Neural progenitor cell (in vitro differentiated cells): ENCODE measurements at regions not wholly inside any gene's neighbourhood (a gene's known extent, or its start where the extent isn't known, plus 50 kb on each side); places are given as distances from the start of the nearest gene placed in this dataset.

Source experiments
- DNase-seq: peaks from one replicate; pipeline ENCODE4 v3.0.0-alpha.2; 2016; ENCODE audit warnings: low spot score
- H2AFZ ChIP-seq: fragments of 200-600 bp; sonication (generic); replicated peaks from 2 replicates; pipeline ENCODE4 v1.6.1; 2016; ENCODE audit warnings: antibody characterized with exemption
- H3F3A ChIP-seq: fragments of 200-600 bp; sonication (generic); 2 replicates; pipeline ENCODE4 v1.6.1; 2016; ENCODE audit warnings: antibody characterized with exemption, low read depth
- H3K27ac ChIP-seq: fragments of 200-600 bp; sonication (generic); 2 replicates; pipeline ENCODE4 v1.5.1; 2016; ENCODE audit warnings: mild to moderate bottlenecking
- H3K27me3 ChIP-seq: fragments of 200-600 bp; sonication (generic); 2 replicates; pipeline ENCODE4 v1.6.1; 2016; ENCODE audit warnings: mild to moderate bottlenecking, moderate library complexity
- H3K36me3 ChIP-seq: fragments of 200-600 bp; sonication (generic); 2 replicates; pipeline ENCODE4 v1.5.1; 2016
- H3K4me1 ChIP-seq: fragments of 200-600 bp; sonication (generic); 2 replicates; pipeline ENCODE4 v1.6.1; 2016; ENCODE audit warnings: mixed run types
- H3K4me2 ChIP-seq: fragments of 200-600 bp; sonication (generic); 2 replicates; pipeline ENCODE4 v1.6.1; 2016
- H3K4me3 ChIP-seq: fragments of 200-600 bp; sonication (generic); 2 replicates; pipeline ENCODE4 v1.5.1; 2016
- H3K79me2 ChIP-seq: fragments of 200-600 bp; sonication (generic); 2 replicates; pipeline ENCODE4 v1.6.1; 2016; ENCODE audit warnings: low read depth
- H3K9ac ChIP-seq: fragments of 200-600 bp; sonication (generic); 2 replicates; pipeline ENCODE4 v1.6.1; 2016
- H3K9me3 ChIP-seq: fragments of 200-600 bp; sonication (generic); 2 replicates; pipeline ENCODE4 v1.5.1; 2016; ENCODE audit warnings: low read depth
- H4K20me1 ChIP-seq: fragments of 200-600 bp; sonication (generic); 2 replicates; pipeline ENCODE4 v1.6.1; 2016; ENCODE audit warnings: low read depth
- H3K27ac Mint-ChIP-seq: 3 replicates; pipeline ENCODE4 v1.8.0; 2021; ENCODE audit warnings: mixed read lengths
- H3K27me3 Mint-ChIP-seq: 2 replicates; pipeline ENCODE4 v1.8.0; 2022; ENCODE audit warnings: low read depth, mild to moderate bottlenecking, inconsistent platforms, moderate library complexity, mixed read lengths; ENCODE audit not compliant: insufficient read depth
- H3K36me3 Mint-ChIP-seq: 3 replicates; pipeline ENCODE4 v1.8.0; 2021; ENCODE audit warnings: mixed read lengths
- H3K4me1 Mint-ChIP-seq: 3 replicates; pipeline ENCODE4 v1.8.0; 2021; ENCODE audit warnings: mixed read lengths
- H3K4me3 Mint-ChIP-seq: 3 replicates; pipeline ENCODE4 v1.8.0; 2021; ENCODE audit warnings: mild to moderate bottlenecking, moderate library complexity, mixed read lengths
- H3K9me3 Mint-ChIP-seq: 3 replicates; pipeline ENCODE4 v1.8.0; 2020; ENCODE audit warnings: mixed read lengths
- EZH2 ChIP-seq: fragments of 200-600 bp; sonication (generic); IDR thresholded peaks from 2 replicates; pipeline ENCODE4 v1.6.1; 2017; ENCODE audit warnings: antibody characterized with exemption, mild to moderate bottlenecking, moderate library complexity
- EZH2phosphoT487 ChIP-seq: fragments of 200-600 bp; sonication (generic); IDR thresholded peaks from 2 replicates; pipeline ENCODE4 v1.6.1; 2017; ENCODE audit warnings: antibody characterized with exemption
- TF ChIP-seq, protein P1 (sequence below): fragments of 200-600 bp; sonication (generic); IDR thresholded peaks from 2 replicates; pipeline ENCODE4 v1.5.1; 2017; ENCODE audit warnings: antibody characterized with exemption, mild to moderate bottlenecking

GRCh38 chr3:144831955-144832716 lies 860.5 kb downstream of the DIPK2A start:
- H3K4me3 Mint-ChIP-seq = no peak overlapping the region
- Histone ChIP-seq H3K9ac (no peak overlapping the region), H2AFZ (no peak overlapping the region)

DNA sequence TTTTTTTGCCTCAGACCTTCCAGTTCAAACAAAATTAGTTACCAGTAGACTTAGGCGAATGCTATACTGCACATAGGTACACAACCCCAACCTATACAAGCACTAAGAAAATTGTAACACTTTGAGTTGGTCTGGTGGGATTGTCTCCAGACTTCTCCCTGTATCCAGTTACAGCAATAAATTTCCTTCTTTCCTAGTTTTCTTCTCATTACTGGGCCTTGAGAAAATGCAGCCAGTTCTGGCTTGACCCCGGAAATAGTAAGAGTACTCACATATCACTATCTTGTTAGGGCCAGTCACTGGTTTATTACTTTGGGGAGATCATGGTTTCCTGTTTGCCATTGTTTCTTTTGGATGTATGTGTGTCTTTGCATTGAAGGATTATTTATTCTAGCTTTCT lies 868.4 kb downstream of the DIPK2A start:
- Histone ChIP-seq H3K27ac (no peak overlapping the region), H3K4me3 (no peak overlapping the region), H3K4me2 (no peak overlapping the region), H3K36me3 (no peaks in the 10 kb centered on the region), H3K9ac (no peak overlapping the region), H3K79me2 (no peaks in the 10 kb centered on the region), H3K27me3 (no peaks in the 10 kb centered on the region), H3K9me3 (no peaks in the 10 kb centered on the region), H2AFZ (no peak overlapping the region), H3K4me1 (no peaks in the 10 kb centered on the region), H4K20me1 (no peaks in the 10 kb centered on the region), H3F3A (no peaks in the 10 kb centered on the region)
- no peaks in the 10 kb centered on the region for H3K4me1 Mint-ChIP-seq
- no peak overlapping the region for H3K27ac Mint-ChIP-seq
- no peaks in the 10 kb centered on the region for H3K27me3 Mint-ChIP-seq
- H3K4me3 Mint-ChIP-seq = no peak overlapping the region
- no peak for DNase-seq
- TF ChIP-seq, protein P1, sequence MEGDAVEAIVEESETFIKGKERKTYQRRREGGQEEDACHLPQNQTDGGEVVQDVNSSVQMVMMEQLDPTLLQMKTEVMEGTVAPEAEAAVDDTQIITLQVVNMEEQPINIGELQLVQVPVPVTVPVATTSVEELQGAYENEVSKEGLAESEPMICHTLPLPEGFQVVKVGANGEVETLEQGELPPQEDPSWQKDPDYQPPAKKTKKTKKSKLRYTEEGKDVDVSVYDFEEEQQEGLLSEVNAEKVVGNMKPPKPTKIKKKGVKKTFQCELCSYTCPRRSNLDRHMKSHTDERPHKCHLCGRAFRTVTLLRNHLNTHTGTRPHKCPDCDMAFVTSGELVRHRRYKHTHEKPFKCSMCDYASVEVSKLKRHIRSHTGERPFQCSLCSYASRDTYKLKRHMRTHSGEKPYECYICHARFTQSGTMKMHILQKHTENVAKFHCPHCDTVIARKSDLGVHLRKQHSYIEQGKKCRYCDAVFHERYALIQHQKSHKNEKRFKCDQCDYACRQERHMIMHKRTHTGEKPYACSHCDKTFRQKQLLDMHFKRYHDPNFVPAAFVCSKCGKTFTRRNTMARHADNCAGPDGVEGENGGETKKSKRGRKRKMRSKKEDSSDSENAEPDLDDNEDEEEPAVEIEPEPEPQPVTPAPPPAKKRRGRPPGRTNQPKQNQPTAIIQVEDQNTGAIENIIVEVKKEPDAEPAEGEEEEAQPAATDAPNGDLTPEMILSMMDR = no peak
- TF ChIP-seq EZH2 (no peak), EZH2phosphoT487 (no peak)
- peaks cover 2% of the 10 kb centered on the region for H3K36me3 Mint-ChIP-seq
- H3K9me3 Mint-ChIP-seq = peaks cover 8% of the 10 kb centered on the region

More at GRCh38 chr3:144831955-144832716, 860.5 kb downstream of the DIPK2A start:
- Histone ChIP-seq H3K36me3 (no peaks in the 10 kb centered on the region), H4K20me1 (no peaks in the 10 kb centered on the region), H3K27ac (no peak overlapping the region), H3K4me3 (no peak overlapping the region), H3K4me1 (no peaks in the 10 kb centered on the region), H3K9me3 (no peaks in the 10 kb centered on the region), H3F3A (no peaks in the 10 kb centered on the region), H3K27me3 (no peaks in the 10 kb centered on the region), H3K4me2 (no peak overlapping the region), H3K79me2 (no peaks in the 10 kb centered on the region)
- no peaks in the 10 kb centered on the region for H3K4me1 Mint-ChIP-seq
- no peaks in the 10 kb centered on the region for H3K36me3 Mint-ChIP-seq
- H3K9me3 Mint-ChIP-seq = no peaks in the 10 kb centered on the region
- peaks cover under 1% of the 10 kb centered on the region for H3K27me3 Mint-ChIP-seq
- no peak for DNase-seq
- H3K27ac Mint-ChIP-seq = no peak overlapping the region
- TF ChIP-seq EZH2 (no peak), EZH2phosphoT487 (no peak)
- TF ChIP-seq, protein P1 = no peak

- Histone ChIP-seq H3K9me3 (no peaks in the 10 kb centered on the region), H3F3A (no peaks in the 10 kb centered on the region), H3K4me1 (no peaks in the 10 kb centered on the region), H3K4me2 (no peak overlapping the region), H3K36me3 (no peaks in the 10 kb centered on the region), H4K20me1 (no peaks in the 10 kb centered on the region), H2AFZ (no peak overlapping the region), H3K79me2 (no peaks in the 10 kb centered on the region), H3K4me3 (no peak overlapping the region), H3K27ac (no peak overlapping the region), H3K9ac (no peak overlapping the region), H3K27me3 (no peaks in the 10 kb centered on the region)
- Mint-ChIP-seq H3K4me1 (no peaks in the 10 kb centered on the region), H3K27ac (no peak overlapping the region), H3K4me3 (no peak overlapping the region), H3K36me3 (peaks cover 2% of the 10 kb centered on the region), H3K9me3 (peaks cover 8% of the 10 kb centered on the region), H3K27me3 (no peaks in the 10 kb centered on the region)
- no peak for TF ChIP-seq EZH2
- TF ChIP-seq, protein P1 = no peak
- TF ChIP-seq EZH2phosphoT487 = no peak
- DNase-seq = no peak
These were observed 869.2 kb downstream of the DIPK2A start for GRCh38 chr3:144840866-144841265.
